ENCODE measurements at regions not wholly inside any gene's neighbourhood (a gene's known extent, or its start where the extent isn't known, plus 50 kb on each side); places are given as distances from the start of the nearest gene placed in this dataset.

DNA sequence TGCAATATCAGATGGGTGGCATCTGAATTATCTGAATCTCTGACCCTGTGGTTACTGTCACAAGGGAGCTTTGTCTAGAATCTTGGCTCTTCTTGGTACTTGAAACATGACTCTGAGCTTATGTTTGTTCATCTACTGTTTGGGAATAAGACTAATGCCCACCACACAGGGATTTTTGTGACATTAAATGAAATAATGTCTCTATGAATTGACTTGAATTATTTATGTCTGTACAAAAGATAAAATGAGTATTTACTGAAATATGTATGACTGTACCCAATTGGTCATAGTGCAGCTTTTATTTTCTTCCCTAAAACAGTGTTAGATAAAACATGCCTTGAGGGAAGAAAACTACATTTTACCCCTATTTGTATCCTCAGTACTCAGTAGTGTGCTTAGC is 87.9 kb upstream of the ZPLD1 start:
- TF ChIP-seq, protein P1, sequence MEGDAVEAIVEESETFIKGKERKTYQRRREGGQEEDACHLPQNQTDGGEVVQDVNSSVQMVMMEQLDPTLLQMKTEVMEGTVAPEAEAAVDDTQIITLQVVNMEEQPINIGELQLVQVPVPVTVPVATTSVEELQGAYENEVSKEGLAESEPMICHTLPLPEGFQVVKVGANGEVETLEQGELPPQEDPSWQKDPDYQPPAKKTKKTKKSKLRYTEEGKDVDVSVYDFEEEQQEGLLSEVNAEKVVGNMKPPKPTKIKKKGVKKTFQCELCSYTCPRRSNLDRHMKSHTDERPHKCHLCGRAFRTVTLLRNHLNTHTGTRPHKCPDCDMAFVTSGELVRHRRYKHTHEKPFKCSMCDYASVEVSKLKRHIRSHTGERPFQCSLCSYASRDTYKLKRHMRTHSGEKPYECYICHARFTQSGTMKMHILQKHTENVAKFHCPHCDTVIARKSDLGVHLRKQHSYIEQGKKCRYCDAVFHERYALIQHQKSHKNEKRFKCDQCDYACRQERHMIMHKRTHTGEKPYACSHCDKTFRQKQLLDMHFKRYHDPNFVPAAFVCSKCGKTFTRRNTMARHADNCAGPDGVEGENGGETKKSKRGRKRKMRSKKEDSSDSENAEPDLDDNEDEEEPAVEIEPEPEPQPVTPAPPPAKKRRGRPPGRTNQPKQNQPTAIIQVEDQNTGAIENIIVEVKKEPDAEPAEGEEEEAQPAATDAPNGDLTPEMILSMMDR (IDR thresholded peaks at IDR 0.05; ENCODE audit: low read depth, low read length, missing input control): no peak
- TF ChIP-seq SP1 (IDR thresholded peaks at IDR 0.05) (no peak), GABPA (IDR thresholded peaks at IDR 0.05 in 1 of 2, conservative IDR thresholded peaks at IDR 0.05 in 1 of 2) (no peak), JUND (IDR thresholded peaks at IDR 0.05) (no peak), TAF1 (conservative IDR thresholded peaks at IDR 0.05) (no peak), EGR1 (IDR thresholded peaks at IDR 0.05; ENCODE audit: low read depth in 2 of 2) (no peak), RAD21 (IDR thresholded peaks at IDR 0.05) (no peak), RXRA (IDR thresholded peaks at IDR 0.05) (no peak), HNF4G (IDR thresholded peaks at IDR 0.05) (no peak), YY1 (IDR thresholded peaks at IDR 0.05) (no peak)
- TF ChIP-seq, protein P2, sequence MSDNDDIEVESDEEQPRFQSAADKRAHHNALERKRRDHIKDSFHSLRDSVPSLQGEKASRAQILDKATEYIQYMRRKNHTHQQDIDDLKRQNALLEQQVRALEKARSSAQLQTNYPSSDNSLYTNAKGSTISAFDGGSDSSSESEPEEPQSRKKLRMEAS (IDR thresholded peaks at IDR 0.05): no peak
- TF ChIP-seq, protein P3, sequence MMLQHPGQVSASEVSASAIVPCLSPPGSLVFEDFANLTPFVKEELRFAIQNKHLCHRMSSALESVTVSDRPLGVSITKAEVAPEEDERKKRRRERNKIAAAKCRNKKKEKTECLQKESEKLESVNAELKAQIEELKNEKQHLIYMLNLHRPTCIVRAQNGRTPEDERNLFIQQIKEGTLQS (IDR thresholded peaks at IDR 0.05): no peak
- TF ChIP-seq, protein P4, sequence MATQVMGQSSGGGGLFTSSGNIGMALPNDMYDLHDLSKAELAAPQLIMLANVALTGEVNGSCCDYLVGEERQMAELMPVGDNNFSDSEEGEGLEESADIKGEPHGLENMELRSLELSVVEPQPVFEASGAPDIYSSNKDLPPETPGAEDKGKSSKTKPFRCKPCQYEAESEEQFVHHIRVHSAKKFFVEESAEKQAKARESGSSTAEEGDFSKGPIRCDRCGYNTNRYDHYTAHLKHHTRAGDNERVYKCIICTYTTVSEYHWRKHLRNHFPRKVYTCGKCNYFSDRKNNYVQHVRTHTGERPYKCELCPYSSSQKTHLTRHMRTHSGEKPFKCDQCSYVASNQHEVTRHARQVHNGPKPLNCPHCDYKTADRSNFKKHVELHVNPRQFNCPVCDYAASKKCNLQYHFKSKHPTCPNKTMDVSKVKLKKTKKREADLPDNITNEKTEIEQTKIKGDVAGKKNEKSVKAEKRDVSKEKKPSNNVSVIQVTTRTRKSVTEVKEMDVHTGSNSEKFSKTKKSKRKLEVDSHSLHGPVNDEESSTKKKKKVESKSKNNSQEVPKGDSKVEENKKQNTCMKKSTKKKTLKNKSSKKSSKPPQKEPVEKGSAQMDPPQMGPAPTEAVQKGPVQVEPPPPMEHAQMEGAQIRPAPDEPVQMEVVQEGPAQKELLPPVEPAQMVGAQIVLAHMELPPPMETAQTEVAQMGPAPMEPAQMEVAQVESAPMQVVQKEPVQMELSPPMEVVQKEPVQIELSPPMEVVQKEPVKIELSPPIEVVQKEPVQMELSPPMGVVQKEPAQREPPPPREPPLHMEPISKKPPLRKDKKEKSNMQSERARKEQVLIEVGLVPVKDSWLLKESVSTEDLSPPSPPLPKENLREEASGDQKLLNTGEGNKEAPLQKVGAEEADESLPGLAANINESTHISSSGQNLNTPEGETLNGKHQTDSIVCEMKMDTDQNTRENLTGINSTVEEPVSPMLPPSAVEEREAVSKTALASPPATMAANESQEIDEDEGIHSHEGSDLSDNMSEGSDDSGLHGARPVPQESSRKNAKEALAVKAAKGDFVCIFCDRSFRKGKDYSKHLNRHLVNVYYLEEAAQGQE (IDR thresholded peaks at IDR 0.05): no peak
